Gastrocnemius medialis (tissue), 4 donors: ENCODE measurements at regions not wholly inside any gene's neighbourhood (a gene's known extent, or its start where the extent isn't known, plus 50 kb on each side); places are given as distances from the start of the nearest gene placed in this dataset.

Source experiments
- POLR2A ChIP-seq, 2 donors: fragments of 450-650 bp; IDR thresholded peaks; one replicate each; pipeline ENCODE4 v1.6.1; 2017; ENCODE audit warnings: antibody characterized with exemption in 2 of 2, mild to moderate bottlenecking in 2 of 2, moderate library complexity in 2 of 2
- TF ChIP-seq, protein P1 (sequence below), 5 experiments: fragments of 450-650 bp in 3 of 5; fragments of 200-600 bp in 2 of 5; sonication (generic) in 2 of 5; IDR thresholded peaks in 4 of 5; conservative IDR thresholded peaks in 1 of 5; 1 replicate in 4 of 5; 2 replicates in 1 of 5; pipeline ENCODE4 v1.5.1; 2016 to 2019; ENCODE audit warnings: antibody characterized with exemption in 5 of 5, mild to moderate bottlenecking in 3 of 5, moderate library complexity in 3 of 5

DNA sequence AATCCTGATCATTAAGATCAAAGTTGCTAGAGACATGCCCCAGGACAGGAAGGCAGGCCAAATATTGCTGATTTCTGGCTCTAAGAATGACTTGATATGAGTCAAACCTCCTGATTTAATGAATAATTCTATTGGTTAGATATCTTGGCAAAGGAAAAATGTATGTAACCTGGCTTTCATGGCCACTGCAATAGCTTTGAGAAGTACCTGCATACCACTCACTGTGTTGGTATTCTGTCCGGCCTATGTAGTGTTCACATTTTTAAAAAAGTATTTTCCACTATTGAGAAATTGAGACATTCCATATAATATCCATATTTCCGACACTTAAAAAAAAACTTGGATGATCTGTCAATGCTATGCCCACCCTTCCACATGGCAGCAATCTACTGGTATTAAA, 283.1 kb upstream of the SOX5 start:
- TF ChIP-seq, protein P1, sequence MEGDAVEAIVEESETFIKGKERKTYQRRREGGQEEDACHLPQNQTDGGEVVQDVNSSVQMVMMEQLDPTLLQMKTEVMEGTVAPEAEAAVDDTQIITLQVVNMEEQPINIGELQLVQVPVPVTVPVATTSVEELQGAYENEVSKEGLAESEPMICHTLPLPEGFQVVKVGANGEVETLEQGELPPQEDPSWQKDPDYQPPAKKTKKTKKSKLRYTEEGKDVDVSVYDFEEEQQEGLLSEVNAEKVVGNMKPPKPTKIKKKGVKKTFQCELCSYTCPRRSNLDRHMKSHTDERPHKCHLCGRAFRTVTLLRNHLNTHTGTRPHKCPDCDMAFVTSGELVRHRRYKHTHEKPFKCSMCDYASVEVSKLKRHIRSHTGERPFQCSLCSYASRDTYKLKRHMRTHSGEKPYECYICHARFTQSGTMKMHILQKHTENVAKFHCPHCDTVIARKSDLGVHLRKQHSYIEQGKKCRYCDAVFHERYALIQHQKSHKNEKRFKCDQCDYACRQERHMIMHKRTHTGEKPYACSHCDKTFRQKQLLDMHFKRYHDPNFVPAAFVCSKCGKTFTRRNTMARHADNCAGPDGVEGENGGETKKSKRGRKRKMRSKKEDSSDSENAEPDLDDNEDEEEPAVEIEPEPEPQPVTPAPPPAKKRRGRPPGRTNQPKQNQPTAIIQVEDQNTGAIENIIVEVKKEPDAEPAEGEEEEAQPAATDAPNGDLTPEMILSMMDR (IDR thresholded peaks at IDR 0.05 in 4 of 5, conservative IDR thresholded peaks at IDR 0.05 in 1 of 5): no peak
- no peak for TF ChIP-seq POLR2A (IDR thresholded peaks at IDR 0.05)
